Natural killer cell (primary cell): ENCODE measurements at regions not wholly inside any gene's neighbourhood (a gene's known extent, or its start where the extent isn't known, plus 50 kb on each side); places are given as distances from the start of the nearest gene placed in this dataset.

ENCODE experiments used
- ATAC-seq, 3 donors: fragments of 150-1000 bp in 2 of 3; fragments of 200-7000 bp in 1 of 3; cut with Tn5 transposase; 1 replicate in 1 of 3; 2 replicates in 2 of 3; pipeline ENCODE4 v1.10.0; 2021; ENCODE audit warnings: mild to moderate bottlenecking in 2 of 3, moderate library complexity in 2 of 3
- DNase-seq, 2 donors: peaks; one replicate each; pipeline versions ENCODE4 v3.0.0 to v3.0.0-alpha.2; 2013 to 2021; ENCODE audit warnings: mixed read lengths in 1 of 2
- H3K27ac ChIP-seq: one replicate; pipeline ENCODE4 v1.5.1; 2013; ENCODE audit warnings: mild to moderate bottlenecking, low read length
- H3K27me3 ChIP-seq: one replicate; pipeline ENCODE4 v1.6.1; 2013; ENCODE audit warnings: low read length; ENCODE audit not compliant: control insufficient read depth, insufficient read depth
- H3K36me3 ChIP-seq: one replicate; pipeline ENCODE4 v1.6.1; 2013; ENCODE audit warnings: low read length; ENCODE audit not compliant: control insufficient read depth, insufficient read depth
- H3K4me1 ChIP-seq: one replicate; pipeline ENCODE4 v1.6.1; 2013; ENCODE audit warnings: low read length; ENCODE audit not compliant: control insufficient read depth, insufficient read depth
- H3K4me3 ChIP-seq: one replicate; pipeline ENCODE4 v1.5.1; 2013; ENCODE audit warnings: low read length
- H3K9me3 ChIP-seq: one replicate; pipeline ENCODE4 v1.6.1; 2013; ENCODE audit warnings: low read length; ENCODE audit not compliant: control insufficient read depth, insufficient read depth
- H3K27ac Mint-ChIP-seq, 2 donors: one replicate each; pipeline ENCODE4 v1.8.0; 2022; ENCODE audit warnings: mild to moderate bottlenecking in 2 of 2, mixed read lengths in 2 of 2, moderate library complexity in 1 of 2
- H3K27me3 Mint-ChIP-seq, 2 donors: one replicate each; pipeline ENCODE4 v1.8.0; 2022; ENCODE audit warnings: low read depth in 2 of 2, mixed read lengths in 2 of 2
- H3K36me3 Mint-ChIP-seq: one replicate; pipeline ENCODE4 v1.8.0; 2022; ENCODE audit warnings: mixed read lengths
- H3K4me1 Mint-ChIP-seq, 2 donors: one replicate each; pipeline ENCODE4 v1.8.0; 2022; ENCODE audit warnings: mixed read lengths in 2 of 2
- H3K4me3 Mint-ChIP-seq: one replicate; pipeline ENCODE4 v1.8.0; 2022; ENCODE audit warnings: mild to moderate bottlenecking, moderate library complexity, mixed read lengths
- H3K9me3 Mint-ChIP-seq, 2 donors: one replicate each; pipeline ENCODE4 v1.8.0; 2022; ENCODE audit warnings: mixed read lengths in 2 of 2
- WGBS: methylation state at CpG from one replicate; pipeline ENCODE4 v1.1.7; 2013; ENCODE audit warnings: missing lambda C conversion rate; ENCODE audit not compliant: insufficient coverage; 5-methylcytosine and 5-hydroxymethylcytosine counted together
- intact Hi-C: fragments of 100-400 bp; cut with micrococcal nuclease; formaldehyde crosslinking; loops from one replicate; pipeline ENCODE4 v1.14.2; 2022
- TF ChIP-seq, protein P1 (sequence below): fragments of 200-600 bp; IDR thresholded peaks from one replicate; pipeline ENCODE4 v1.8.0; 2022; ENCODE audit warnings: antibody characterized with exemption

- Histone ChIP-seq H3K36me3 (no peaks in the 10 kb centered on the region), H3K27me3 (no peaks in the 10 kb centered on the region), H3K27ac (no peak overlapping the region), H3K4me1 (no peaks in the 10 kb centered on the region), H3K9me3 (no peaks in the 10 kb centered on the region), H3K4me3 (no peak overlapping the region)
- Mint-ChIP-seq H3K9me3 (no peaks in the 10 kb centered on the region), H3K4me1 (no peaks in the 10 kb centered on the region), H3K27ac (no peak overlapping the region), H3K4me3 (no peak overlapping the region), H3K36me3 (no peaks in the 10 kb centered on the region), H3K27me3 (peaks cover 2 to 11% of the 10 kb centered on the region in 2 donors)
- DNase-seq: no peak
- intact Hi-C loops: no loop called here
- WGBS: 87% methylated on average over 21 of the region's 21 CpGs
- no peak for ATAC-seq
- TF ChIP-seq, protein P1, sequence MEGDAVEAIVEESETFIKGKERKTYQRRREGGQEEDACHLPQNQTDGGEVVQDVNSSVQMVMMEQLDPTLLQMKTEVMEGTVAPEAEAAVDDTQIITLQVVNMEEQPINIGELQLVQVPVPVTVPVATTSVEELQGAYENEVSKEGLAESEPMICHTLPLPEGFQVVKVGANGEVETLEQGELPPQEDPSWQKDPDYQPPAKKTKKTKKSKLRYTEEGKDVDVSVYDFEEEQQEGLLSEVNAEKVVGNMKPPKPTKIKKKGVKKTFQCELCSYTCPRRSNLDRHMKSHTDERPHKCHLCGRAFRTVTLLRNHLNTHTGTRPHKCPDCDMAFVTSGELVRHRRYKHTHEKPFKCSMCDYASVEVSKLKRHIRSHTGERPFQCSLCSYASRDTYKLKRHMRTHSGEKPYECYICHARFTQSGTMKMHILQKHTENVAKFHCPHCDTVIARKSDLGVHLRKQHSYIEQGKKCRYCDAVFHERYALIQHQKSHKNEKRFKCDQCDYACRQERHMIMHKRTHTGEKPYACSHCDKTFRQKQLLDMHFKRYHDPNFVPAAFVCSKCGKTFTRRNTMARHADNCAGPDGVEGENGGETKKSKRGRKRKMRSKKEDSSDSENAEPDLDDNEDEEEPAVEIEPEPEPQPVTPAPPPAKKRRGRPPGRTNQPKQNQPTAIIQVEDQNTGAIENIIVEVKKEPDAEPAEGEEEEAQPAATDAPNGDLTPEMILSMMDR: no peak
Measured at GRCh38 chr6:21522797-21523456, 70.6 kb upstream of the SOX4 start.

DNA sequence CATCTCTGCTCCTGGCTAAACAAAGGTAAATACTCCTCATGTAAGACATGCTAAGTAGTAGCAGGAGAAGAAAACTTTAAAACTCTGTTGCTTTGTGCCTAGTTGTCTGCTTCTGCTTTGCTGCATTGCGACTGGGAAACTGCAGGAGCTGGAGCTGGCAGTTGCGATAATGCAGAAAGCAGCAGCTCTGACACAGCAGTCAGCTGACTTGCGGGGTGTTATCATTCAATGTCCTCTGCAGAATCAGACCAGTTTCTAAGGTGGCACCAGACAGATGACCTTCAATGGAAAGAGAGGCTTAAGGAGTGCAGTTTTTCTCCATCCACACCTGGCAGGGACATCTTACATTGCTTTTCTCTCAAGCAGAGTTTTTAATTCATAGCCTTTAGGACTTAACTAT lies 69.9 kb upstream of the SOX4 start:
- H3K4me3 ChIP-seq: no peak overlapping the region
- H3K27me3 Mint-ChIP-seq: peaks cover 0 to 5% of the 10 kb centered on the region in 2 donors
- 93% methylated on average over 3 of the region's 3 CpGs for WGBS

DNA sequence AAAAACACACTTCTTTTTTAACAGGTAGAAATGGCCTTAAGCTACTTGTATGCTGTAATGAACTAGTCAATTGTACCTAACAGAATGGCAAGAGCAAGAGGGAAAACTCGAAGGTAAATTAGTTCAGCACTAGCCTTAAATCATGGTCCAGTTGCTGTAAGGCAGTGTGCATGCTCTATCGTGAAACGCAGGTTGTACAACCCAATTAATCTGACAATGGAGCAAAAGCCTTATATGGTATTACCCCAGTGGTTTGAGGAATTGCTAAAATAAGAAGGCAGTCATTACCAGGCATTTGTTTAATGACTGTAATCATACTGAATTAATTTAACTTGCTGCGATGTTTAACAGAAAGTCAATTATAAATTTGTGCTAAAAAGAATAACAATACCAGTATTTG lies 69.3 kb upstream of the SOX4 start:
- intact Hi-C loops: no loop called here
- no peaks in the 10 kb centered on the region for H3K9me3 Mint-ChIP-seq

More for the DNA sequence above, 69.9 kb upstream of the SOX4 start:
- H3K4me3 Mint-ChIP-seq: no peak overlapping the region
- Histone ChIP-seq H3K4me1 (no peaks in the 10 kb centered on the region), H3K9me3 (no peaks in the 10 kb centered on the region), H3K27me3 (no peaks in the 10 kb centered on the region), H3K36me3 (no peaks in the 10 kb centered on the region), H3K27ac (no peak overlapping the region)
- no peak overlapping the region for H3K27ac Mint-ChIP-seq
- no peaks in the 10 kb centered on the region for H3K9me3 Mint-ChIP-seq
- intact Hi-C loops: no loop called here
- H3K4me1 Mint-ChIP-seq: no peaks in the 10 kb centered on the region
- TF ChIP-seq, protein P1: no peak
- H3K36me3 Mint-ChIP-seq: no peaks in the 10 kb centered on the region
- ATAC-seq: no peak
- no peak for DNase-seq

More for the DNA sequence above, 69.3 kb upstream of the SOX4 start:
- Histone ChIP-seq H3K36me3 (no peaks in the 10 kb centered on the region), H3K9me3 (no peaks in the 10 kb centered on the region), H3K27ac (no peak overlapping the region), H3K27me3 (no peaks in the 10 kb centered on the region), H3K4me1 (no peaks in the 10 kb centered on the region), H3K4me3 (no peak overlapping the region)
- WGBS: 82% methylated on average over 3 of the region's 4 CpGs
- Mint-ChIP-seq H3K4me1 (no peaks in the 10 kb centered on the region), H3K27me3 (no peaks in the 10 kb centered on the region), H3K36me3 (no peaks in the 10 kb centered on the region), H3K27ac (no peak overlapping the region), H3K4me3 (no peak overlapping the region)
- ATAC-seq: no peak
- TF ChIP-seq, protein P1: no peak
- DNase-seq: no peak
